H9 (cell line): ENCODE measurements at regions not wholly inside any gene's neighbourhood (a gene's known extent, or its start where the extent isn't known, plus 50 kb on each side); places are given as distances from the start of the nearest gene placed in this dataset.

Source experiments
- DNase-seq: peaks from one replicate; pipeline ENCODE4 v3.0.0-alpha.2; 2017
- H2AFZ ChIP-seq: one replicate; pipeline ENCODE4 v1.6.1; 2013; ENCODE audit warnings: mild to moderate bottlenecking, low read length, control low read depth, moderate library complexity
- H2AK5ac ChIP-seq: 2 replicates; pipeline ENCODE4 v1.6.1; 2013; ENCODE audit warnings: low read length, control low read depth, mixed read lengths; ENCODE audit not compliant: insufficient read length
- H2BK120ac ChIP-seq: one replicate; pipeline ENCODE4 v1.6.1; 2013; ENCODE audit warnings: low read depth, mild to moderate bottlenecking, low read length, control low read depth, inconsistent platforms; ENCODE audit not compliant: poor library complexity, severe bottlenecking
- H2BK12ac ChIP-seq: 2 replicates; pipeline ENCODE4 v1.6.1; 2013; ENCODE audit warnings: low read length, control low read depth, mixed read lengths, low read depth; ENCODE audit not compliant: insufficient read length
- H2BK15ac ChIP-seq: 2 replicates; pipeline ENCODE4 v1.6.1; 2013; ENCODE audit warnings: low read depth, low read length, control low read depth
- H2BK20ac ChIP-seq: one replicate; pipeline ENCODE4 v1.6.1; 2013; ENCODE audit warnings: low read depth, mild to moderate bottlenecking, low read length, control low read depth, inconsistent platforms; ENCODE audit not compliant: poor library complexity, severe bottlenecking
- H2BK5ac ChIP-seq: 2 replicates; pipeline ENCODE4 v1.6.1; 2013; ENCODE audit warnings: low read length, control low read depth, mixed read lengths; ENCODE audit not compliant: insufficient read length
- H3K14ac ChIP-seq: 2 replicates; pipeline ENCODE4 v1.6.1; 2013; ENCODE audit warnings: low read length, control low read depth; ENCODE audit not compliant: insufficient read depth
- H3K18ac ChIP-seq: 2 replicates; pipeline ENCODE4 v1.6.1; 2013; ENCODE audit warnings: low read depth, mild to moderate bottlenecking, mixed read lengths, low read length, control low read depth; ENCODE audit not compliant: insufficient read length
- H3K23ac ChIP-seq: 2 replicates; pipeline ENCODE4 v1.6.1; 2013; ENCODE audit warnings: low read length, control low read depth, mixed read lengths, low read depth; ENCODE audit not compliant: insufficient read length
- H3K23me2 ChIP-seq: 2 replicates; pipeline ENCODE4 v1.6.1; 2013; ENCODE audit warnings: low read depth, mild to moderate bottlenecking, mixed read lengths, low read length, control low read depth; ENCODE audit not compliant: insufficient read length, poor library complexity, severe bottlenecking
- H3K27ac ChIP-seq: 2 replicates; pipeline ENCODE4 v1.5.1; 2013; ENCODE audit warnings: low read length, control low read depth, mixed read lengths, low read depth; ENCODE audit not compliant: insufficient read length
- H3K27me3 ChIP-seq: 2 replicates; pipeline ENCODE4 v1.6.1; 2013; ENCODE audit warnings: low read length, control low read depth, inconsistent platforms; ENCODE audit not compliant: insufficient read depth
- H3K4ac ChIP-seq: 2 replicates; pipeline ENCODE4 v1.6.1; 2013; ENCODE audit warnings: low read depth, mild to moderate bottlenecking, control low read depth, inconsistent platforms, low read length, moderate library complexity
- H3K4me1 ChIP-seq: 2 replicates; pipeline ENCODE4 v1.6.1; 2013; ENCODE audit warnings: low read length, control low read depth, inconsistent platforms; ENCODE audit not compliant: insufficient read depth
- H3K4me2 ChIP-seq: 2 replicates; pipeline ENCODE4 v1.6.1; 2013; ENCODE audit warnings: low read length, control low read depth, mixed read lengths; ENCODE audit not compliant: insufficient read length, insufficient read depth
- H3K56ac ChIP-seq: 2 replicates; pipeline ENCODE4 v1.6.1; 2013; ENCODE audit warnings: low read depth, mild to moderate bottlenecking, mixed read lengths, low read length, control low read depth; ENCODE audit not compliant: insufficient read length
- H3K79me1 ChIP-seq: 2 replicates; pipeline ENCODE4 v1.6.1; 2013; ENCODE audit warnings: low read depth, mild to moderate bottlenecking, moderate library complexity, low read length, control low read depth, inconsistent platforms; ENCODE audit not compliant: insufficient read depth, poor library complexity, severe bottlenecking
- H3K79me2 ChIP-seq: 2 replicates; pipeline ENCODE4 v1.6.1; 2013; ENCODE audit warnings: low read length, control low read depth, inconsistent platforms; ENCODE audit not compliant: insufficient read depth
- H3K9ac ChIP-seq: 2 replicates; pipeline ENCODE4 v1.6.1; 2013; ENCODE audit warnings: low read length, control low read depth, mixed read lengths; ENCODE audit not compliant: insufficient read length; ENCODE audit errors: extremely low read depth
- H3K9me3 ChIP-seq: one replicate; pipeline ENCODE4 v1.6.1; 2013; ENCODE audit warnings: low read depth, low read length, inconsistent platforms; ENCODE audit not compliant: control insufficient read depth
- H3T11ph ChIP-seq: one replicate; pipeline ENCODE4 v1.6.1; 2013; ENCODE audit warnings: mild to moderate bottlenecking, low read length, control low read depth, inconsistent platforms
- H4K20me1 ChIP-seq: one replicate; pipeline ENCODE4 v1.6.1; 2013; ENCODE audit not compliant: control insufficient read depth, insufficient read length, insufficient read depth
- H4K5ac ChIP-seq: 2 replicates; pipeline ENCODE4 v1.6.1; 2013; ENCODE audit warnings: low read depth, mild to moderate bottlenecking, mixed read lengths, low read length, control low read depth; ENCODE audit not compliant: insufficient read length
- H4K8ac ChIP-seq: replicated peaks from 2 replicates; pipeline ENCODE4 v1.6.1; 2013; ENCODE audit warnings: low read length, control low read depth, mixed read lengths, low read depth; ENCODE audit not compliant: insufficient read length
- H4K91ac ChIP-seq: 2 replicates; pipeline ENCODE4 v1.6.1; 2013; ENCODE audit warnings: low read depth, mild to moderate bottlenecking, moderate library complexity, mixed read lengths, low read length, control low read depth; ENCODE audit not compliant: insufficient read length
- H3K27ac Mint-ChIP-seq, 3 experiments: 2 replicates in 2 of 3; 3 replicates in 1 of 3; pipeline ENCODE4 v1.8.0; 2020 to 2021; ENCODE audit warnings: mixed read lengths in 3 of 3, mild to moderate bottlenecking in 1 of 3, moderate library complexity in 1 of 3
- H3K27me3 Mint-ChIP-seq: 2 replicates; pipeline ENCODE4 v1.8.0; 2021; ENCODE audit warnings: low read depth, mild to moderate bottlenecking, moderate library complexity, mixed read lengths
- H3K36me3 Mint-ChIP-seq, 3 experiments: 2 replicates in 2 of 3; 3 replicates in 1 of 3; pipeline ENCODE4 v1.8.0; 2020 to 2021; ENCODE audit warnings: low read depth in 3 of 3, mixed read lengths in 3 of 3; ENCODE audit not compliant: insufficient read depth in 1 of 3
- H3K4me1 Mint-ChIP-seq, 2 experiments: 2 replicates each; pipeline ENCODE4 v1.8.0; 2020; ENCODE audit warnings: mixed read lengths in 2 of 2
- H3K4me3 Mint-ChIP-seq, 2 experiments: 2 replicates in 1 of 2; 3 replicates in 1 of 2; pipeline ENCODE4 v1.8.0; 2020 to 2021; ENCODE audit warnings: mild to moderate bottlenecking in 2 of 2, mixed read lengths in 2 of 2, moderate library complexity in 1 of 2
- H3K9me3 Mint-ChIP-seq, 2 experiments: 2 replicates in 1 of 2; 3 replicates in 1 of 2; pipeline ENCODE4 v1.8.0; 2020; ENCODE audit warnings: mild to moderate bottlenecking in 2 of 2, mixed read lengths in 2 of 2, moderate library complexity in 1 of 2
- WGBS: extraction: QIAGEN DNeasy Blood & Tissue Kit; methylation state at CpG from one replicate; pipeline ENCODE4 v1.1.7; 2013; ENCODE audit warnings: missing lambda C conversion rate, low lambda C conversion rate, mixed read lengths; ENCODE audit not compliant: insufficient read length; ENCODE audit errors: extremely low coverage; 5-methylcytosine and 5-hydroxymethylcytosine counted together
- TF ChIP-seq, protein P1 (sequence below): fragments of 200-600 bp; sonication (generic); conservative IDR thresholded peaks from 3 replicates; pipeline ENCODE4 v1.8.0; 2021; ENCODE audit warnings: antibody characterized with exemption, mild to moderate bottlenecking

DNA sequence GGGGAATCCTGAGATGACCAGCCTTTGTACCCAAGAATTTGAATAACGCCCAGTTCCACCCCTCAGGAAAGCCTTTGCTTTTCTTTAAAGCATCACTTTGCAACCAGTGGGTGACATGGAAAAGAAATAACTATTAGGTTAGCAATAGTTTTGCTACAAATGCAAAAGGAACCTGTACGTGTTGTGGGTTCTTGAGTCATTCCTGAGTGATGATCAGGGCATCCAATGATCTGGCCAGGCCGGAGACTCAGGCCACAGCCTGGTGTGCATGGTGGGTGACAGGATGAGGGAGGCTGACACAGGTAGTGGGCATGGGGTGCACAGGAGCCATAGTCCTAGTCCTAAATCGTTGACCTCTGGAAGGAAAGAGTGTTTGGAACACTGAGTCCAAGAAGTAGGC lies 321.4 kb upstream of the IL12A start:
- Histone ChIP-seq H3K18ac (no peak overlapping the region), H3K4ac (no peak overlapping the region)

More for the DNA sequence above, 321.4 kb upstream of the IL12A start:
- TF ChIP-seq, protein P1, sequence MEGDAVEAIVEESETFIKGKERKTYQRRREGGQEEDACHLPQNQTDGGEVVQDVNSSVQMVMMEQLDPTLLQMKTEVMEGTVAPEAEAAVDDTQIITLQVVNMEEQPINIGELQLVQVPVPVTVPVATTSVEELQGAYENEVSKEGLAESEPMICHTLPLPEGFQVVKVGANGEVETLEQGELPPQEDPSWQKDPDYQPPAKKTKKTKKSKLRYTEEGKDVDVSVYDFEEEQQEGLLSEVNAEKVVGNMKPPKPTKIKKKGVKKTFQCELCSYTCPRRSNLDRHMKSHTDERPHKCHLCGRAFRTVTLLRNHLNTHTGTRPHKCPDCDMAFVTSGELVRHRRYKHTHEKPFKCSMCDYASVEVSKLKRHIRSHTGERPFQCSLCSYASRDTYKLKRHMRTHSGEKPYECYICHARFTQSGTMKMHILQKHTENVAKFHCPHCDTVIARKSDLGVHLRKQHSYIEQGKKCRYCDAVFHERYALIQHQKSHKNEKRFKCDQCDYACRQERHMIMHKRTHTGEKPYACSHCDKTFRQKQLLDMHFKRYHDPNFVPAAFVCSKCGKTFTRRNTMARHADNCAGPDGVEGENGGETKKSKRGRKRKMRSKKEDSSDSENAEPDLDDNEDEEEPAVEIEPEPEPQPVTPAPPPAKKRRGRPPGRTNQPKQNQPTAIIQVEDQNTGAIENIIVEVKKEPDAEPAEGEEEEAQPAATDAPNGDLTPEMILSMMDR, result no peak
- no peaks in the 10 kb centered on the region for H3K4me1 ChIP-seq
- H2BK12ac ChIP-seq, result no peak overlapping the region
- no peaks in the 10 kb centered on the region for H3K36me3 Mint-ChIP-seq
- H3K23me2 ChIP-seq, result no peaks in the 10 kb centered on the region
- H3K9ac ChIP-seq, result no peak overlapping the region
- no peaks in the 10 kb centered on the region for H3K9me3 ChIP-seq
- peaks cover 3% of the 10 kb centered on the region for H4K20me1 ChIP-seq
- H2BK15ac ChIP-seq, result no peak overlapping the region
- no peak overlapping the region for H3K14ac ChIP-seq
- H2BK20ac ChIP-seq, result no peak overlapping the region
- H2BK5ac ChIP-seq, result no peak overlapping the region
- H2AFZ ChIP-seq, result no peak overlapping the region
- no peak overlapping the region for H3K27ac Mint-ChIP-seq
- no CpG with 5 or more reads among the region's 4 CpGs for WGBS
- no peak overlapping the region for H4K5ac ChIP-seq
- no peak overlapping the region for H2AK5ac ChIP-seq
- H3K9me3 Mint-ChIP-seq, result peaks cover 0 to 3% of the 10 kb centered on the region in 2 experiments; a peak in 3 of 5 replicates
- H3K79me2 ChIP-seq, result no peaks in the 10 kb centered on the region
- H3K4me1 Mint-ChIP-seq, result peaks cover 0 to 3% of the 10 kb centered on the region in 2 experiments; a peak in 1 of 4 replicates
- no peak overlapping the region for H4K91ac ChIP-seq
- H3T11ph ChIP-seq, result no peak overlapping the region
- H2BK120ac ChIP-seq, result no peak overlapping the region
- H3K27me3 Mint-ChIP-seq, result peaks cover 2% of the 10 kb centered on the region
- H3K4me3 Mint-ChIP-seq, result no peak overlapping the region
- no peak overlapping the region for H3K4me2 ChIP-seq
- no peak overlapping the region for H3K56ac ChIP-seq
- H3K27ac ChIP-seq, result no peak overlapping the region
- no peak for DNase-seq
- no peaks in the 10 kb centered on the region for H3K27me3 ChIP-seq
- H3K79me1 ChIP-seq, result no peaks in the 10 kb centered on the region
- H4K8ac ChIP-seq, result no peak overlapping the region
- no peak overlapping the region for H3K23ac ChIP-seq
